GM20000 (cell line): ENCODE measurements at regions not wholly inside any gene's neighbourhood (a gene's known extent, or its start where the extent isn't known, plus 50 kb on each side); places are given as distances from the start of the nearest gene placed in this dataset.

Experiments used
- DNase-seq: peaks from one replicate; pipeline ENCODE4 v3.0.0; 2012; ENCODE audit warnings: low spot score
- CTCF ChIP-seq: IDR thresholded peaks from 2 replicates; pipeline ENCODE4 v1.5.1; 2012; ENCODE audit warnings: mild to moderate bottlenecking, control low read depth; ENCODE audit errors: extremely low read depth, missing control alignments

- DNase-seq, result no peak
- no peak for TF ChIP-seq CTCF
Measured at GRCh38 chr4:154014407-154015321, 225.8 kb upstream of the SFRP2 start.

- DNase-seq, result no peak
- TF ChIP-seq CTCF, result no peak
Measured at GRCh38 chr4:154013576-154013975, 224.7 kb upstream of the SFRP2 start.

GRCh38 chr4:154010371-154010770, 221.5 kb upstream of the SFRP2 start:
- no peak for TF ChIP-seq CTCF
- DNase-seq, result no peak

GRCh38 chr4:154009788-154010187, 220.9 kb upstream of the SFRP2 start:
- no peak for TF ChIP-seq CTCF

GRCh38 chr4:154009191-154009590, 220.3 kb upstream of the SFRP2 start:
- TF ChIP-seq CTCF, result no peak
- no peak for DNase-seq

More at GRCh38 chr4:154009788-154010187, 220.9 kb upstream of the SFRP2 start:
- DNase-seq, result no peak

GRCh38 chr4:154005171-154005520, 216.3 kb upstream of the SFRP2 start:
- no peak for TF ChIP-seq CTCF
- DNase-seq, result no peak

- TF ChIP-seq CTCF, result no peak
- DNase-seq, result no peak
Measured at GRCh38 chr4:154004507-154005170, 215.8 kb upstream of the SFRP2 start.
